Mesothelial cell of epicardium (in vitro differentiated cells): ENCODE measurements at regions not wholly inside any gene's neighbourhood (a gene's known extent, or its start where the extent isn't known, plus 50 kb on each side); places are given as distances from the start of the nearest gene placed in this dataset.
A peak's percentile ranks its signal among the peaks of the same experiment; 100 is the strongest.

Experiments
- DNase-seq, 2 experiments: peaks; one replicate each; pipeline ENCODE4 v3.0.0; 2021; ENCODE audit warnings: low spot score in 2 of 2; ENCODE audit not compliant: unreplicated experiment in 2 of 2
- H3K27ac Mint-ChIP-seq: 2 replicates; pipeline ENCODE4 v1.8.0; 2021; ENCODE audit warnings: mixed read lengths
- H3K27me3 Mint-ChIP-seq: 2 replicates; pipeline ENCODE4 v1.8.0; 2021; ENCODE audit warnings: low read depth, mixed read lengths
- H3K36me3 Mint-ChIP-seq: 2 replicates; pipeline ENCODE4 v1.8.0; 2021; ENCODE audit warnings: mixed read lengths
- H3K4me1 Mint-ChIP-seq: 2 replicates; pipeline ENCODE4 v1.8.0; 2021; ENCODE audit warnings: mixed read lengths
- H3K4me3 Mint-ChIP-seq: 2 replicates; pipeline ENCODE4 v1.8.0; 2021; ENCODE audit warnings: mild to moderate bottlenecking, moderate library complexity, mixed read lengths
- H3K9me3 Mint-ChIP-seq: 2 replicates; pipeline ENCODE4 v1.8.0; 2021; ENCODE audit warnings: mixed read lengths
- TF ChIP-seq, protein P1 (sequence below): fragments of 200-600 bp; sonication (generic); IDR thresholded peaks from one replicate; pipeline ENCODE4 v1.5.0; 2021; ENCODE audit warnings: antibody characterized with exemption; ENCODE audit not compliant: unreplicated experiment

DNA sequence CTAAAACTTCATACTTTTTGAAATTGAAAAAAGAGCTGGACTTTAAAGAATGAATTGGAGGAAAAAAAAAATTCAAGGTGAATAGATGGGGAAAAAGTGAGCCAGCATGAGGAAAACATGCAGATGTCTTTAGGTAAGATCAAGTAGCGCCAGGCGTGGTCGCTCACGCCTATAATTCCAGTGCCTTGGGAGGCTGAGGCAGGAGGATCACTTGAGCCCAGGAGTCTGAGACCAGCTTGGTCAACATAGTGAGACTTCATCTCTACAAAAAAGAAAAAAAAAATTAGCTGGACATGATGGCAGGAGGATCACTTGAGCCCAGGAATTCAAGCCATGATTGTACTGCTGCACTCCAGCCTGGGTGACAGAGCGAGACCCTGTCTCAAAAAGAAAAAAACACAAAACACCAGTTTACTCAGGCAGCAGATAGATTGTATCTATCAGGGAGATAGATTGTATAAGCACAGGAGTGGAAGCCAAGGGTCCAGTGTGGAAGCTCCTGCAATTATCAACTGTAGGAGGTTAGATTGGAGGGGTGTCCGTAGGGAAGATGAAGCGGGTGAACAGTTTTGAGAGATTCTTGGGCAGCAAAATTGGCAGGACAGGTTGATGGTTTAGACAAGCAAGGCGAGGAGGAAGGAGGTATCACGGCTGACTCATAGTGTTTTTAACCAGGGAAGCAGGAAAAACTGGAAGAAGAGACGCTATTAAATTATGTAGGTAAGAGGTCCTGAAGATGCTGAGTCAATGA, 97.6 kb upstream of the ZNF217 start:
- Mint-ChIP-seq H3K9me3 (no peaks in the 10 kb centered on the region), H3K4me1 (peaks cover 10% of the 10 kb centered on the region), H3K27me3 (no peaks in the 10 kb centered on the region), H3K36me3 (no peaks in the 10 kb centered on the region), H3K27ac (peak overlapping the region; percentile 2), H3K4me3 (no peak overlapping the region)
- TF ChIP-seq, protein P1, sequence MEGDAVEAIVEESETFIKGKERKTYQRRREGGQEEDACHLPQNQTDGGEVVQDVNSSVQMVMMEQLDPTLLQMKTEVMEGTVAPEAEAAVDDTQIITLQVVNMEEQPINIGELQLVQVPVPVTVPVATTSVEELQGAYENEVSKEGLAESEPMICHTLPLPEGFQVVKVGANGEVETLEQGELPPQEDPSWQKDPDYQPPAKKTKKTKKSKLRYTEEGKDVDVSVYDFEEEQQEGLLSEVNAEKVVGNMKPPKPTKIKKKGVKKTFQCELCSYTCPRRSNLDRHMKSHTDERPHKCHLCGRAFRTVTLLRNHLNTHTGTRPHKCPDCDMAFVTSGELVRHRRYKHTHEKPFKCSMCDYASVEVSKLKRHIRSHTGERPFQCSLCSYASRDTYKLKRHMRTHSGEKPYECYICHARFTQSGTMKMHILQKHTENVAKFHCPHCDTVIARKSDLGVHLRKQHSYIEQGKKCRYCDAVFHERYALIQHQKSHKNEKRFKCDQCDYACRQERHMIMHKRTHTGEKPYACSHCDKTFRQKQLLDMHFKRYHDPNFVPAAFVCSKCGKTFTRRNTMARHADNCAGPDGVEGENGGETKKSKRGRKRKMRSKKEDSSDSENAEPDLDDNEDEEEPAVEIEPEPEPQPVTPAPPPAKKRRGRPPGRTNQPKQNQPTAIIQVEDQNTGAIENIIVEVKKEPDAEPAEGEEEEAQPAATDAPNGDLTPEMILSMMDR = no peak
- no peak for DNase-seq

DNA sequence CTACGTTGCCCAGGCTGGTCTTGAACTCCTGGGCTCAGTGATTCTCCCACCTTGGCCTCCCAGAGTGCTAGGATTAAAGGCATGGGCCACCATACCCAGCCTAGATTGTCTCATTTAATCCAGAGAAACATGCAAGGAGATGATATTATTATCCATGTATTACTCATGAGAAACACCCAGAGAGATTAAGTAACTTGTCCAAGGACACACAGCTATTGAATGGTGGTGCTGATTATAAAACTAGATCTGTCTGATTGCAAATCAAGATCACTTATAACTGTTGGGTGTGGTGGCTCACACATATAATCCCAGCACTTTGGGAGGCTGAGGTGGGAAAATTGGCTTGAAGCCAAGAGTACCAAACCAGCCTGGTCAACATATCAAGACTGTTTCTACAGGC, 94.4 kb upstream of the ZNF217 start:
- TF ChIP-seq, protein P1 = no peak
- Mint-ChIP-seq H3K4me1 (peaks cover 10% of the 10 kb centered on the region), H3K27me3 (no peaks in the 10 kb centered on the region), H3K9me3 (no peaks in the 10 kb centered on the region), H3K4me3 (no peak overlapping the region), H3K36me3 (no peaks in the 10 kb centered on the region), H3K27ac (no peak overlapping the region)
- DNase-seq = no peak

DNA sequence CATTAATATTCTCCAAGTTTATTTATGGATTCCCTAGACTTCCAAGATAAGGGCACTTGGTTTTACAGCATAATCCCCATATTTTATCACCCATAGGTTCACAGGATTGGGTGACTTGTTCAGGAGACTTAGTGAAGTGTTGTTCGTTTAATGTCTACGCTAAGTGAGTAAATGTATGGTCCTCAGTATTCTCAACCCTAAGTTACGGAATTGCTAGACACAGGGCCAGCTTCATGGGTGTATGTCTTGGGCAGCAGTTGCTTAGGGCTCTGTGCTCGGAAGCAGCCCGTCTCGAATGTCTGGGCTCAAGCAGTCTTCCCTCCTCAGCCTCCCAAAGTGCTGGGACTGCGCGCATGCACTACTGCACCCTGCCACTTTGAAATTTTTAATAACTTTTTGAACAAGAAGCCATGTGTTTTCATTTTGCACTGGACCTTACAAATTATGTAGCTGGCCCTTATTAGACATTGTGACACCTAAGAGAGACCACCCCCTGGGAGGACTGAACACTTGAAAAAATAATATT, 91.5 kb upstream of the ZNF217 start:
- Mint-ChIP-seq H3K4me1 (peaks cover 7% of the 10 kb centered on the region), H3K4me3 (no peak overlapping the region), H3K36me3 (no peaks in the 10 kb centered on the region), H3K27ac (no peak overlapping the region), H3K27me3 (no peaks in the 10 kb centered on the region), H3K9me3 (no peaks in the 10 kb centered on the region)
- TF ChIP-seq, protein P1 = no peak
- DNase-seq = no peak

DNA sequence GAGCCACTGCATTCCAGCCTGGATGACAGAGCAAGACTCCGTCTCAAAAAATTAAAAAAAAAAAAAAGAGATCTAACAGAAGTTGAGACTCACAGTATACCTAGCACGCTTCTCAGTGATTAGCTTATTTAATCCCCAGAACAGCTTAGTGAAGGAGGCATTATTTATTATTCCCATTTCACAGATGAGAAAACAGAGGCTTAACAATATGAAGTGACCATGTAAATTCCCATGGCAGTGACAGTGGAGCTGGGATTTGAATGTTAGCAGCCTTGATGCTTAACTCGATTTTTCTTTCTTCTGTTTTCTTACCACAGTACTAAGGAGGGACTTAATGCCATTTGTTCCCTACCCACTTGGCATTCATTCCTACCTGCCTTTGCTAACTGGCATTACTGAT, 89.9 kb upstream of the ZNF217 start:
- Mint-ChIP-seq H3K9me3 (no peaks in the 10 kb centered on the region), H3K27me3 (no peaks in the 10 kb centered on the region), H3K27ac (no peak overlapping the region), H3K4me3 (no peak overlapping the region), H3K36me3 (no peaks in the 10 kb centered on the region), H3K4me1 (peaks cover 22% of the 10 kb centered on the region)
- TF ChIP-seq, protein P1 = no peak
- no peak for DNase-seq

DNA sequence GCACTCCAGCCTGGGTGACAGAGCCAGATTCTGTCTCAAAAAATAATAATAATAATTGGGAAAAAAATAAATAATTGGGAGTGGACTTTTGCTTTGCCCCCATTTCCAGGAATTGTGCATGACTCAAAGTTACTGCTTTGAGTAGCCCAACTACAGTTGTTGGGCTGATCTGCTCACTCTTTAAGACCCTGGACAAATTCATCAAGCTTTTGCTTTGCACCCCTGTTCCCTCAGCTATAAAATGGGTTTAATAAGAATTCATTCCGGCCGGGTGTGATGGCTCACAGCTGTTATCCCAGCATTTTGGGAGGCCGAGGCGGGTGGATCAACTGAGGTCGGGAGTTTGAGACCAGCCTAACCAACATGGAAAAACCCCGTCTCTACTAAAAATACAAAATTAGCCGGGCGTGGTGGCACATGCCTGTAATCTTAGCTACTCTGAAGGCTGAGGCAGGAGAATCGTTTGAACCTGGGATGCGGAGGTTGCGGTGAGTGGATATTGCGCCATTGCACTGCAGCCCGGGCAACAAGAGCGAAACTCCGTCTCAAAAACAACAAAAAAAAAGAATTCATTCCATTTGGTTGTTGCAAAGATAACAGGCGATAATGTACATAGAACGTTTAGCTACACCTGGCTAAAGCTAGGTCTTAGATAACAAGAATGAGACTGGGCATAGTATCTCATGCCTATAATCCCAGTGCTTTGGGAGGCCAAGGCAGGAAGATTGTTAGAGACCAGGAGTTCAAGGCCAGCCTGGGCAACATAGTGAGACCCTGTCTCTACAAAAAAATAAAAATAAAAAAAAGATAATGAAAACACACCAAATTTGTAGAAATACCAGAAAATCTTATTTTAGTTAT, 87.9 kb upstream of the ZNF217 start:
- H3K9me3 Mint-ChIP-seq = no peaks in the 10 kb centered on the region
- no peak overlapping the region for H3K27ac Mint-ChIP-seq
- peaks cover 35% of the 10 kb centered on the region for H3K4me1 Mint-ChIP-seq
- DNase-seq = no peak
- H3K36me3 Mint-ChIP-seq = no peaks in the 10 kb centered on the region
- H3K4me3 Mint-ChIP-seq = no peak overlapping the region
- no peaks in the 10 kb centered on the region for H3K27me3 Mint-ChIP-seq
- TF ChIP-seq, protein P1 = no peak
